Neural cell (in vitro differentiated cells): ENCODE measurements at regions not wholly inside any gene's neighbourhood (a gene's known extent, or its start where the extent isn't known, plus 50 kb on each side); places are given as distances from the start of the nearest gene placed in this dataset.
A peak's percentile ranks its signal among the peaks of the same experiment; 100 is the strongest.
"Not testable (repeated sequence)": the region's sequence is repeated elsewhere in the genome, so short reads cannot be mapped to it uniquely, and the experiment has no call there.

Source experiments
- H2AFZ ChIP-seq: fragments of 200-600, 300-800 bp; sonication (generic), shearing (Covaris generic); 2 replicates; pipeline ENCODE4 v1.6.0; 2014; ENCODE audit warnings: low read depth, mild to moderate bottlenecking, antibody characterized with exemption, low read length, moderate library complexity
- H3F3A ChIP-seq: fragments of 200-600 bp; shearing (Covaris generic); 2 replicates; pipeline ENCODE4 v1.6.1; 2016; ENCODE audit warnings: mild to moderate bottlenecking, moderate library complexity, mixed read lengths, antibody characterized with exemption, low read length; ENCODE audit not compliant: insufficient read depth, poor library complexity, severe bottlenecking
- H3K27ac ChIP-seq: fragments of 200-600, 300-800 bp; sonication (generic), shearing (Covaris generic); 2 replicates; pipeline ENCODE4 v1.5.1; 2014; ENCODE audit warnings: mild to moderate bottlenecking, low read length, moderate library complexity
- H3K27me3 ChIP-seq: fragments of 300-800, 200-600 bp; sonication (generic), shearing (Covaris generic); 2 replicates; pipeline ENCODE4 v1.6.0; 2014; ENCODE audit warnings: mild to moderate bottlenecking, low read depth, low read length, moderate library complexity; ENCODE audit not compliant: insufficient read depth
- H3K36me3 ChIP-seq: fragments of 300-800, 200-600 bp; sonication (generic), shearing (Covaris generic); 2 replicates; pipeline ENCODE4 v1.5.1; 2014; ENCODE audit warnings: mild to moderate bottlenecking, antibody characterized with exemption, low read length, moderate library complexity; ENCODE audit not compliant: insufficient read depth
- H3K4me2 ChIP-seq: fragments of 300-800, 200-600 bp; sonication (generic), shearing (Covaris generic); 2 replicates; pipeline ENCODE4 v1.6.0; 2014; ENCODE audit warnings: mild to moderate bottlenecking, low read length
- H3K4me3 ChIP-seq: fragments of 300-800, 200-600 bp; sonication (generic), shearing (Covaris generic); 2 replicates; pipeline ENCODE4 v1.5.1; 2014; ENCODE audit warnings: mild to moderate bottlenecking, low read length, moderate library complexity
- H3K79me2 ChIP-seq: fragments of 200-600 bp; shearing (Covaris generic); replicated peaks from 2 replicates; pipeline ENCODE4 v1.6.0; 2014; ENCODE audit warnings: mild to moderate bottlenecking, low read length, moderate library complexity; ENCODE audit not compliant: insufficient read depth
- H3K9ac ChIP-seq: fragments of 300-800, 200-600 bp; sonication (generic), shearing (Covaris generic); 2 replicates; pipeline ENCODE4 v1.6.1; 2016; ENCODE audit warnings: mild to moderate bottlenecking, low read length, mixed read lengths
- H3K9me2 ChIP-seq: fragments of 200-600 bp; shearing (Covaris generic); 2 replicates; pipeline ENCODE4 v1.6.1; 2016; ENCODE audit warnings: mild to moderate bottlenecking, low read length, mixed read lengths; ENCODE audit not compliant: insufficient read depth
- H3K9me3 ChIP-seq: fragments of 200-600, 300-800 bp; sonication (generic), shearing (Covaris generic); 2 replicates; pipeline ENCODE4 v1.6.1; 2016; ENCODE audit warnings: mild to moderate bottlenecking, mixed run types, low read length, moderate library complexity, mixed read lengths
- H4K20me1 ChIP-seq: fragments of 200-600 bp; shearing (Covaris generic); 2 replicates; pipeline ENCODE4 v1.6.1; 2016; ENCODE audit warnings: mild to moderate bottlenecking, mixed run types; ENCODE audit not compliant: insufficient read depth
- EP300 ChIP-seq: fragments of 450-650 bp; conservative IDR thresholded peaks from 2 replicates; pipeline ENCODE4 v1.6.1; 2014; ENCODE audit warnings: antibody characterized with exemption, mild to moderate bottlenecking, moderate library complexity; ENCODE audit not compliant: poor library complexity, severe bottlenecking
- EZH2 ChIP-seq: fragments of 200-600, 300-800 bp; shearing (Covaris generic), sonication (generic); IDR thresholded peaks from 2 replicates; pipeline ENCODE4 v1.6.1; 2014; ENCODE audit warnings: antibody characterized with exemption, low read length, borderline replicate concordance, mild to moderate bottlenecking; ENCODE audit not compliant: insufficient read depth, poor library complexity, severe bottlenecking
- MXI1 ChIP-seq: fragments of 450-650 bp; conservative IDR thresholded peaks from 2 replicates; pipeline ENCODE4 v1.6.1; 2014; ENCODE audit warnings: antibody characterized with exemption, mild to moderate bottlenecking; ENCODE audit not compliant: poor library complexity, severe bottlenecking
- POLR2AphosphoS5 ChIP-seq: IDR thresholded peaks from 2 replicates; pipeline ENCODE4 v1.6.1; 2012
- RAD21 ChIP-seq: fragments of 450-650 bp; conservative IDR thresholded peaks from 2 replicates; pipeline ENCODE4 v1.6.1; 2014; ENCODE audit warnings: antibody characterized with exemption, mild to moderate bottlenecking, moderate library complexity
- SMC3 ChIP-seq: fragments of 450-650 bp; conservative IDR thresholded peaks from 2 replicates; pipeline ENCODE4 v1.6.1; 2014; ENCODE audit warnings: antibody characterized with exemption, mild to moderate bottlenecking, moderate library complexity; ENCODE audit not compliant: poor library complexity
- TAF1 ChIP-seq: IDR thresholded peaks from 2 replicates; pipeline ENCODE4 v1.6.1; 2012; ENCODE audit warnings: low read depth
- TF ChIP-seq, protein P1 (sequence below): IDR thresholded peaks from 2 replicates; pipeline ENCODE4 v1.6.1; 2012; ENCODE audit warnings: borderline replicate concordance

- no peaks in the 10 kb centered on the region for H3F3A ChIP-seq
- no peak overlapping the region for H3K27ac ChIP-seq
- no peaks in the 10 kb centered on the region for H4K20me1 ChIP-seq
- TF ChIP-seq EZH2 (no peak), EP300 (no peak), TAF1 (no peak), RAD21 (no peak), SMC3 (no peak), POLR2AphosphoS5 (no peak)
- TF ChIP-seq, protein P1, sequence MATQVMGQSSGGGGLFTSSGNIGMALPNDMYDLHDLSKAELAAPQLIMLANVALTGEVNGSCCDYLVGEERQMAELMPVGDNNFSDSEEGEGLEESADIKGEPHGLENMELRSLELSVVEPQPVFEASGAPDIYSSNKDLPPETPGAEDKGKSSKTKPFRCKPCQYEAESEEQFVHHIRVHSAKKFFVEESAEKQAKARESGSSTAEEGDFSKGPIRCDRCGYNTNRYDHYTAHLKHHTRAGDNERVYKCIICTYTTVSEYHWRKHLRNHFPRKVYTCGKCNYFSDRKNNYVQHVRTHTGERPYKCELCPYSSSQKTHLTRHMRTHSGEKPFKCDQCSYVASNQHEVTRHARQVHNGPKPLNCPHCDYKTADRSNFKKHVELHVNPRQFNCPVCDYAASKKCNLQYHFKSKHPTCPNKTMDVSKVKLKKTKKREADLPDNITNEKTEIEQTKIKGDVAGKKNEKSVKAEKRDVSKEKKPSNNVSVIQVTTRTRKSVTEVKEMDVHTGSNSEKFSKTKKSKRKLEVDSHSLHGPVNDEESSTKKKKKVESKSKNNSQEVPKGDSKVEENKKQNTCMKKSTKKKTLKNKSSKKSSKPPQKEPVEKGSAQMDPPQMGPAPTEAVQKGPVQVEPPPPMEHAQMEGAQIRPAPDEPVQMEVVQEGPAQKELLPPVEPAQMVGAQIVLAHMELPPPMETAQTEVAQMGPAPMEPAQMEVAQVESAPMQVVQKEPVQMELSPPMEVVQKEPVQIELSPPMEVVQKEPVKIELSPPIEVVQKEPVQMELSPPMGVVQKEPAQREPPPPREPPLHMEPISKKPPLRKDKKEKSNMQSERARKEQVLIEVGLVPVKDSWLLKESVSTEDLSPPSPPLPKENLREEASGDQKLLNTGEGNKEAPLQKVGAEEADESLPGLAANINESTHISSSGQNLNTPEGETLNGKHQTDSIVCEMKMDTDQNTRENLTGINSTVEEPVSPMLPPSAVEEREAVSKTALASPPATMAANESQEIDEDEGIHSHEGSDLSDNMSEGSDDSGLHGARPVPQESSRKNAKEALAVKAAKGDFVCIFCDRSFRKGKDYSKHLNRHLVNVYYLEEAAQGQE, result no peak
- H3K4me3 ChIP-seq, result no peak overlapping the region
- H3K27me3 ChIP-seq, result no peaks in the 10 kb centered on the region
- H3K36me3 ChIP-seq, result no peaks in the 10 kb centered on the region
- H3K9me3 ChIP-seq, result no peaks in the 10 kb centered on the region
- no peaks in the 10 kb centered on the region for H3K9me2 ChIP-seq
- no peak overlapping the region for H3K4me2 ChIP-seq
- H2AFZ ChIP-seq, result no peak overlapping the region
- no peaks in the 10 kb centered on the region for H3K79me2 ChIP-seq
- H3K9ac ChIP-seq, result no peak overlapping the region
These were observed 95.3 kb downstream of the OR2B2 start for GRCh38 chr6:27816906-27817305.

- H3K4me3 ChIP-seq, result peak overlapping the region; percentile 64
- peaks cover 2% of the 10 kb centered on the region for H3K79me2 ChIP-seq
- H3K9me3 ChIP-seq, result no peaks in the 10 kb centered on the region
- no peak overlapping the region for H3K4me2 ChIP-seq
- H2AFZ ChIP-seq, result no peak overlapping the region
- no peaks in the 10 kb centered on the region for H3K36me3 ChIP-seq
- peak overlapping the region; percentile 71 for H3K27ac ChIP-seq
- no peaks in the 10 kb centered on the region for H3K27me3 ChIP-seq
- H3F3A ChIP-seq, result no peaks in the 10 kb centered on the region
- TF ChIP-seq MXI1, result peak; percentile 29
- no peak for TF ChIP-seq EZH2
- no peak for TF ChIP-seq RAD21
- no peak for TF ChIP-seq EP300
- peak; percentile 43 for TF ChIP-seq POLR2AphosphoS5
- TF ChIP-seq, protein P1, result no peak
- no peak overlapping the region for H3K9ac ChIP-seq
- no peaks in the 10 kb centered on the region for H3K9me2 ChIP-seq
- no peaks in the 10 kb centered on the region for H4K20me1 ChIP-seq
These were observed 97.4 kb downstream of the OR2B2 start for GRCh38 chr6:27814665-27815424.

DNA sequence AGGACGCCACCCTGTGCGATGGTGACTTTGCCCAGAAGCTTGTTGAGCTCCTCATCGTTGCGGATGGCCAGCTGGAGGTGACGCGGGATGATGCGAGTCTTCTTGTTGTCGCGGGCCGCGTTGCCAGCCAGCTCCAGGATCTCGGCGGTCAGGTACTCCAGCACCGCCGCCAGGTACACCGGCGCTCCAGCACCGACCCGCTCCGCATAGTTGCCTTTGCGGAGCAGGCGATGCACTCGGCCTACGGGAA is 97.9 kb downstream of the OR2B2 start:
- H4K20me1 ChIP-seq, H3F3A ChIP-seq, H3K9ac ChIP-seq, H3K9me3 ChIP-seq, H3K4me2 ChIP-seq, H3K9me2 ChIP-seq, H3K36me3 ChIP-seq, H3K27me3 ChIP-seq, H2AFZ ChIP-seq, H3K79me2 ChIP-seq: not testable (repeated sequence)
- Histone ChIP-seq H3K4me3 (peak overlapping the region; percentile 64), H3K27ac (peak overlapping the region; percentile 71)
